Endodermal cell (in vitro differentiated cells): ENCODE measurements at regions not wholly inside any gene's neighbourhood (a gene's known extent, or its start where the extent isn't known, plus 50 kb on each side); places are given as distances from the start of the nearest gene placed in this dataset.

Experiments
- DNase-seq: peaks from one replicate; pipeline ENCODE4 v3.0.0-alpha.2; 2017
- H3K27ac ChIP-seq: 2 replicates; pipeline ENCODE4 v1.5.1; 2013; ENCODE audit warnings: mild to moderate bottlenecking, low read depth, low read length, moderate library complexity
- H3K27me3 ChIP-seq: 2 replicates; pipeline ENCODE4 v1.6.1; 2013; ENCODE audit warnings: mild to moderate bottlenecking, low read length, moderate library complexity; ENCODE audit not compliant: insufficient read depth, control insufficient read depth, poor library complexity, severe bottlenecking
- H3K36me3 ChIP-seq: 2 replicates; pipeline ENCODE4 v1.7.0; 2013; ENCODE audit warnings: mild to moderate bottlenecking, low read length, moderate library complexity; ENCODE audit not compliant: control insufficient read depth, insufficient read depth
- H3K4me1 ChIP-seq: one replicate; pipeline ENCODE4 v1.7.0; 2013; ENCODE audit warnings: low read length; ENCODE audit not compliant: control insufficient read depth, insufficient read depth
- H3K4me3 ChIP-seq: 2 replicates; pipeline ENCODE4 v1.5.1; 2013; ENCODE audit warnings: mild to moderate bottlenecking, low read length, moderate library complexity
- H3K9ac ChIP-seq: 2 replicates; pipeline ENCODE4 v1.6.1; 2013; ENCODE audit warnings: mild to moderate bottlenecking, low read length, moderate library complexity; ENCODE audit not compliant: poor library complexity, severe bottlenecking; ENCODE audit errors: extremely low read depth
- H3K9me3 ChIP-seq: 2 replicates; pipeline ENCODE4 v1.6.1; 2013; ENCODE audit warnings: mild to moderate bottlenecking, low read length, moderate library complexity; ENCODE audit not compliant: control insufficient read depth
- H3K27ac Mint-ChIP-seq: 2 replicates; pipeline ENCODE4 v1.8.0; 2020; ENCODE audit warnings: mixed read lengths
- H3K27me3 Mint-ChIP-seq: 2 replicates; pipeline ENCODE4 v1.8.0; 2021; ENCODE audit warnings: mild to moderate bottlenecking, mixed read lengths; ENCODE audit not compliant: insufficient read depth
- H3K36me3 Mint-ChIP-seq: 2 replicates; pipeline ENCODE4 v1.8.0; 2020; ENCODE audit warnings: low read depth, mixed read lengths
- H3K4me1 Mint-ChIP-seq: 2 replicates; pipeline ENCODE4 v1.8.0; 2020; ENCODE audit warnings: mixed read lengths
- H3K4me3 Mint-ChIP-seq: 2 replicates; pipeline ENCODE4 v1.8.0; 2020; ENCODE audit warnings: mild to moderate bottlenecking, moderate library complexity, mixed read lengths
- H3K9me3 Mint-ChIP-seq: 2 replicates; pipeline ENCODE4 v1.8.0; 2020; ENCODE audit warnings: mild to moderate bottlenecking, mixed read lengths
- CTCF ChIP-seq: fragments of 200-600 bp; sonication (generic); conservative IDR thresholded peaks from 2 replicates; pipeline ENCODE4 v1.5.0; 2021; ENCODE audit warnings: antibody characterized with exemption, mild to moderate bottlenecking
- WGBS, 2 experiments: methylation state at CpG; one replicate each; pipeline versions ENCODE4 v1.1.5 to v1.1.7; 2013; ENCODE audit warnings: missing lambda C conversion rate in 2 of 2, mixed read lengths in 1 of 2; ENCODE audit not compliant: insufficient coverage in 1 of 2, insufficient read length in 1 of 2; 5-methylcytosine and 5-hydroxymethylcytosine counted together

- Histone ChIP-seq H3K4me1 (no peaks in the 10 kb centered on the region), H3K27me3 (no peaks in the 10 kb centered on the region), H3K9me3 (no peaks in the 10 kb centered on the region), H3K36me3 (no peaks in the 10 kb centered on the region), H3K27ac (no peak overlapping the region), H3K4me3 (no peak overlapping the region), H3K9ac (no peak overlapping the region)
- H3K4me1 Mint-ChIP-seq, result peaks cover 12% of the 10 kb centered on the region
- H3K27me3 Mint-ChIP-seq, result peaks cover 1% of the 10 kb centered on the region
- H3K36me3 Mint-ChIP-seq, result no peaks in the 10 kb centered on the region
- no peak for TF ChIP-seq CTCF
- WGBS, 2 experiments, result 92 to 100% methylated on average over 2 of the region's 2 CpGs
- no peaks in the 10 kb centered on the region for H3K9me3 Mint-ChIP-seq
- no peak overlapping the region for H3K4me3 Mint-ChIP-seq
- H3K27ac Mint-ChIP-seq, result no peak overlapping the region
- DNase-seq, result no peak
Observed at GRCh38 chr20:43376831-43377230, 80.9 kb upstream of the SRSF6 start.

GRCh38 chr20:43375591-43375990 is 82.1 kb upstream of the SRSF6 start:
- WGBS, 2 experiments, result 87 to 100% methylated on average over 1 of the region's 1 CpG
- Histone ChIP-seq H3K4me3 (no peak overlapping the region), H3K4me1 (no peaks in the 10 kb centered on the region), H3K9me3 (no peaks in the 10 kb centered on the region), H3K27ac (no peak overlapping the region), H3K9ac (no peak overlapping the region), H3K27me3 (no peaks in the 10 kb centered on the region), H3K36me3 (no peaks in the 10 kb centered on the region)
- Mint-ChIP-seq H3K36me3 (no peaks in the 10 kb centered on the region), H3K4me1 (peaks cover 6% of the 10 kb centered on the region), H3K27me3 (peaks cover 1% of the 10 kb centered on the region), H3K27ac (no peak overlapping the region), H3K9me3 (no peaks in the 10 kb centered on the region), H3K4me3 (no peak overlapping the region)
- no peak for DNase-seq
- no peak for TF ChIP-seq CTCF

GRCh38 chr20:43372051-43372450 is 85.6 kb upstream of the SRSF6 start:
- no peak for TF ChIP-seq CTCF
- H3K4me1 ChIP-seq, result no peaks in the 10 kb centered on the region
- H3K27me3 Mint-ChIP-seq, result peaks cover 2% of the 10 kb centered on the region
- no peaks in the 10 kb centered on the region for H3K9me3 ChIP-seq
- 43 to 73% methylated on average over 2 to 4 of the region's 5 CpGs for WGBS, 2 experiments
- no peak for DNase-seq
- H3K27me3 ChIP-seq, result no peaks in the 10 kb centered on the region
- H3K4me3 ChIP-seq, result no peak overlapping the region
- no peaks in the 10 kb centered on the region for H3K36me3 Mint-ChIP-seq
- H3K4me3 Mint-ChIP-seq, result no peak overlapping the region
- H3K9ac ChIP-seq, result no peak overlapping the region
- H3K27ac ChIP-seq, result no peak overlapping the region
- H3K27ac Mint-ChIP-seq, result no peak overlapping the region
- no peaks in the 10 kb centered on the region for H3K36me3 ChIP-seq
- H3K4me1 Mint-ChIP-seq, result peaks cover 6% of the 10 kb centered on the region
- no peaks in the 10 kb centered on the region for H3K9me3 Mint-ChIP-seq
